HepG2 (cell line): ENCODE measurements at regions not wholly inside any gene's neighbourhood (a gene's known extent, or its start where the extent isn't known, plus 50 kb on each side); places are given as distances from the start of the nearest gene placed in this dataset.

ENCODE experiments used
- CEBPB ChIP-seq: IDR thresholded peaks from 2 replicates; pipeline ENCODE4 v1.6.1; 2011; ENCODE audit warnings: low read depth, low read length, improper control_type of control experiment, borderline replicate concordance
- FLYWCH1 ChIP-seq: sonication (generic); formaldehyde crosslinking; IDR thresholded peaks from 2 replicates; pipeline ENCODE4 v1.8.1; 2023; ENCODE audit warnings: mild to moderate bottlenecking, missing genetic modification reagents
- GABPB1 ChIP-seq: IDR thresholded peaks from 2 replicates; pipeline ENCODE4 v1.6.1; 2016; ENCODE audit warnings: mild to moderate bottlenecking, missing genetic modification reagents, moderate library complexity, missing compliant biosample characterization
- KAT2B ChIP-seq: fragments of 150-350 bp; IDR thresholded peaks from 2 replicates; pipeline ENCODE4 v1.6.1; 2014; ENCODE audit warnings: low read depth, low read length, borderline replicate concordance
- MEF2D ChIP-seq: sonication (generic); formaldehyde crosslinking; IDR thresholded peaks from 2 replicates; pipeline ENCODE4 v1.5.1; 2020; ENCODE audit warnings: mild to moderate bottlenecking, missing genetic modification reagents
- STAG1 ChIP-seq: sonication (generic); formaldehyde crosslinking; IDR thresholded peaks from 2 replicates; pipeline ENCODE4 v1.4.0; 2020; ENCODE audit warnings: missing genetic modification reagents
- WIZ ChIP-seq: sonication (generic); formaldehyde crosslinking; IDR thresholded peaks from 2 replicates; pipeline ENCODE4 v1.5.1; 2020; ENCODE audit warnings: mild to moderate bottlenecking, missing genetic modification reagents
- YEATS2 ChIP-seq: sonication (generic); formaldehyde crosslinking; IDR thresholded peaks from 2 replicates; pipeline ENCODE4 v1.4.0; 2020; ENCODE audit warnings: missing genetic modification reagents, borderline replicate concordance
- ZNF432 ChIP-seq: sonication (generic); formaldehyde crosslinking; IDR thresholded peaks from 2 replicates; pipeline ENCODE4 v1.5.0; 2020; ENCODE audit warnings: missing genetic modification reagents, mild to moderate bottlenecking, borderline replicate concordance
- ZNF772 ChIP-seq: sonication (generic); formaldehyde crosslinking; IDR thresholded peaks from 2 replicates; pipeline ENCODE4 v1.5.0; 2020; ENCODE audit warnings: mild to moderate bottlenecking, missing genetic modification reagents
- ZNF790 ChIP-seq: sonication (generic); formaldehyde crosslinking; IDR thresholded peaks from 2 replicates; pipeline ENCODE4 v1.8.0; 2022; ENCODE audit warnings: missing genetic modification reagents, mild to moderate bottlenecking, borderline replicate concordance
- ZNF878 ChIP-seq: sonication (generic); formaldehyde crosslinking; IDR thresholded peaks from 2 replicates; pipeline ENCODE4 v1.8.1; 2023; ENCODE audit warnings: mild to moderate bottlenecking, missing genetic modification reagents, moderate library complexity
- TF ChIP-seq, protein P1 (sequence below): sonication (generic); formaldehyde crosslinking; IDR thresholded peaks from 2 replicates; pipeline ENCODE4 v1.5.0; 2020; ENCODE audit warnings: missing genetic modification reagents
- TF ChIP-seq, protein P2 (sequence below): sonication (generic); formaldehyde crosslinking; IDR thresholded peaks from 2 replicates; pipeline ENCODE4 v1.4.0; 2020; ENCODE audit warnings: missing genetic modification reagents
- TF ChIP-seq, protein P3 (sequence below): sonication (generic); formaldehyde crosslinking; IDR thresholded peaks from 2 replicates; pipeline ENCODE4 v1.8.1; 2022; ENCODE audit warnings: mild to moderate bottlenecking, missing genetic modification reagents
- TF ChIP-seq, protein P4 (sequence below): sonication (generic); formaldehyde crosslinking; IDR thresholded peaks from 2 replicates; pipeline ENCODE4 v1.4.0; 2020; ENCODE audit warnings: missing genetic modification reagents, mild to moderate bottlenecking, borderline replicate concordance
- TF ChIP-seq, protein P5 (sequence below): sonication (generic); formaldehyde crosslinking; IDR thresholded peaks from 2 replicates; pipeline ENCODE4 v1.4.0; 2020; ENCODE audit warnings: missing genetic modification reagents, borderline replicate concordance
- TF ChIP-seq, protein P6 (sequence below): sonication (generic); formaldehyde crosslinking; IDR thresholded peaks from 2 replicates; pipeline ENCODE4 v1.5.0; 2020; ENCODE audit warnings: missing genetic modification reagents
- TF ChIP-seq, protein P7 (sequence below): sonication (generic); formaldehyde crosslinking; IDR thresholded peaks from 2 replicates; pipeline ENCODE4 v1.8.1; 2023; ENCODE audit warnings: missing genetic modification reagents, mild to moderate bottlenecking, borderline replicate concordance

DNA sequence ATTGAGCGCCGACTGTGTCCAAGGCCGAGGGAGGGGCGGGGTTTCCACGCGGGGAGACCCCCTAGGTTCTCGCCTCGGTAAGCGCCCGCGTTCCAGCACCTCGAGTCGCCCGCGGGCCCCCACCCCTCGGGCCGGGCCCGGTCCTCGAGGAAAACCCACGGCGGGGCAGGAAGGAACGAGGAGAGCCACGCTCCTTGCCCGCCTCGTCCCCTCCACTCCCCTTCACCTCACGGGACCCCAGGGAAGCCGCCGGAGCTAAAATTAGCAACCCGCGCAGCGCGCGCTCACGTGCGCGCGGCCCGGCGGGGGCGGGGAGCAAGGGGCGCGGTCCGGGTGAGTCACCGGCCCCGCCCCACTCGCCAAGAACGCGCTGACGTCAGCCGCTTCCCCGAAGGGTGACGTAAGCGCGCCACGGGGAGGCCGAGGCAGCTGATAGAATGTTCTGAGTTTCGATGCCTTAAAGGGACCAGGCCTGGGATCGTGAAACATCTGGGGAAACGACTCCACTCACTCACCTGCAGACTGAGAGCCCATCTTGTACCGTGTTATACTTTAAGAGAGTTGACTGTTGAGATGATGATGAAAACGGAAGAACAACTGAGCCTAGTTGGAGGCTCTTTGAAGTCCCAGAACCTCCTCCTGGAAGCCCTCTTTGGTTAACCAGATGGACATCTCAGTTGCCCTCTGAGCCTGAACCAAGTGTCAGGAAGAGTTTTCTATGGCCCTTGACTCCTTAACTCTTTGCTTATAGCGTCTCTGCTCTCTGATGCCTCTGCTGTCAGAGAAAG lies 49.7 kb upstream of the ATF3 start (continued):
- TF ChIP-seq, protein P1, sequence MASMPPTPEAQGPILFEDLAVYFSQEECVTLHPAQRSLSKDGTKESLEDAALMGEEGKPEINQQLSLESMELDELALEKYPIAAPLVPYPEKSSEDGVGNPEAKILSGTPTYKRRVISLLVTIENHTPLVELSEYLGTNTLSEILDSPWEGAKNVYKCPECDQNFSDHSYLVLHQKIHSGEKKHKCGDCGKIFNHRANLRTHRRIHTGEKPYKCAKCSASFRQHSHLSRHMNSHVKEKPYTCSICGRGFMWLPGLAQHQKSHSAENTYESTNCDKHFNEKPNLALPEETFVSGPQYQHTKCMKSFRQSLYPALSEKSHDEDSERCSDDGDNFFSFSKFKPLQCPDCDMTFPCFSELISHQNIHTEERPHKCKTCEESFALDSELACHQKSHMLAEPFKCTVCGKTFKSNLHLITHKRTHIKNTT (CRISPR knock-in tag): no peak
- TF ChIP-seq YEATS2 (CRISPR knock-in tag): peak; percentile 34; the same call in 1 of the 2 replicates
- TF ChIP-seq, protein P2, sequence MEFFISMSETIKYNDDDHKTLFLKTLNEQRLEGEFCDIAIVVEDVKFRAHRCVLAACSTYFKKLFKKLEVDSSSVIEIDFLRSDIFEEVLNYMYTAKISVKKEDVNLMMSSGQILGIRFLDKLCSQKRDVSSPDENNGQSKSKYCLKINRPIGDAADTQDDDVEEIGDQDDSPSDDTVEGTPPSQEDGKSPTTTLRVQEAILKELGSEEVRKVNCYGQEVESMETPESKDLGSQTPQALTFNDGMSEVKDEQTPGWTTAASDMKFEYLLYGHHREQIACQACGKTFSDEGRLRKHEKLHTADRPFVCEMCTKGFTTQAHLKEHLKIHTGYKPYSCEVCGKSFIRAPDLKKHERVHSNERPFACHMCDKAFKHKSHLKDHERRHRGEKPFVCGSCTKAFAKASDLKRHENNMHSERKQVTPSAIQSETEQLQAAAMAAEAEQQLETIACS: peak; percentile 93
- no peak for TF ChIP-seq FLYWCH1 (CRISPR knock-in tag)
- no peak for TF ChIP-seq ZNF790 (CRISPR knock-in tag)
- TF ChIP-seq, protein P3, sequence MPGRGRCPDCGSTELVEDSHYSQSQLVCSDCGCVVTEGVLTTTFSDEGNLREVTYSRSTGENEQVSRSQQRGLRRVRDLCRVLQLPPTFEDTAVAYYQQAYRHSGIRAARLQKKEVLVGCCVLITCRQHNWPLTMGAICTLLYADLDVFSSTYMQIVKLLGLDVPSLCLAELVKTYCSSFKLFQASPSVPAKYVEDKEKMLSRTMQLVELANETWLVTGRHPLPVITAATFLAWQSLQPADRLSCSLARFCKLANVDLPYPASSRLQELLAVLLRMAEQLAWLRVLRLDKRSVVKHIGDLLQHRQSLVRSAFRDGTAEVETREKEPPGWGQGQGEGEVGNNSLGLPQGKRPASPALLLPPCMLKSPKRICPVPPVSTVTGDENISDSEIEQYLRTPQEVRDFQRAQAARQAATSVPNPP (CRISPR knock-in tag): no peak
- TF ChIP-seq, protein P4, sequence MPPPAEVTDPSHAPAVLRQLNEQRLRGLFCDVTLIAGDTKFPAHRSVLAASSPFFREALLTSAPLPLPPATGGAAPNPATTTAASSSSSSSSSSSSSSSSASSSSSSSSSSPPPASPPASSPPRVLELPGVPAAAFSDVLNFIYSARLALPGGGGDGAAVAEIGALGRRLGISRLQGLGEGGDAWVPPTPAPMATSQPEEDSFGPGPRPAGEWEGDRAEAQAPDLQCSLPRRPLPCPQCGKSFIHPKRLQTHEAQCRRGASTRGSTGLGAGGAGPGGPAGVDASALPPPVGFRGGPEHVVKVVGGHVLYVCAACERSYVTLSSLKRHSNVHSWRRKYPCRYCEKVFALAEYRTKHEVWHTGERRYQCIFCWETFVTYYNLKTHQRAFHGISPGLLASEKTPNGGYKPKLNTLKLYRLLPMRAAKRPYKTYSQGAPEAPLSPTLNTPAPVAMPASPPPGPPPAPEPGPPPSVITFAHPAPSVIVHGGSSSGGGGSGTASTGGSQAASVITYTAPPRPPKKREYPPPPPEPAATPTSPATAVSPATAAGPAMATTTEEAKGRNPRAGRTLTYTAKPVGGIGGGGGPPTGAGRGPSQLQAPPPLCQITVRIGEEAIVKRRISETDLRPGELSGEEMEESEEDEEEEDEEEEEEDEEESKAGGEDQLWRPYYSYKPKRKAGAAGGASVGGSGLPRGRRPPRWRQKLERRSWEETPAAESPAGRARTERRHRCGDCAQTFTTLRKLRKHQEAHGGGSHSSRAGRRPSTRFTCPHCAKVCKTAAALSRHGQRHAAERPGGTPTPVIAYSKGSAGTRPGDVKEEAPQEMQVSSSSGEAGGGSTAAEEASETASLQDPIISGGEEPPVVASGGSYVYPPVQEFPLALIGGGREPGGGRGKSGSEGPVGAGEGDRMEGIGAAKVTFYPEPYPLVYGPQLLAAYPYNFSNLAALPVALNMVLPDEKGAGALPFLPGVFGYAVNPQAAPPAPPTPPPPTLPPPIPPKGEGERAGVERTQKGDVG: no peak
- no peak for TF ChIP-seq ZNF772 (CRISPR knock-in tag)
- no peak for TF ChIP-seq ZNF432 (CRISPR knock-in tag)
- no peak for TF ChIP-seq STAG1 (CRISPR knock-in tag)
- TF ChIP-seq, protein P5, sequence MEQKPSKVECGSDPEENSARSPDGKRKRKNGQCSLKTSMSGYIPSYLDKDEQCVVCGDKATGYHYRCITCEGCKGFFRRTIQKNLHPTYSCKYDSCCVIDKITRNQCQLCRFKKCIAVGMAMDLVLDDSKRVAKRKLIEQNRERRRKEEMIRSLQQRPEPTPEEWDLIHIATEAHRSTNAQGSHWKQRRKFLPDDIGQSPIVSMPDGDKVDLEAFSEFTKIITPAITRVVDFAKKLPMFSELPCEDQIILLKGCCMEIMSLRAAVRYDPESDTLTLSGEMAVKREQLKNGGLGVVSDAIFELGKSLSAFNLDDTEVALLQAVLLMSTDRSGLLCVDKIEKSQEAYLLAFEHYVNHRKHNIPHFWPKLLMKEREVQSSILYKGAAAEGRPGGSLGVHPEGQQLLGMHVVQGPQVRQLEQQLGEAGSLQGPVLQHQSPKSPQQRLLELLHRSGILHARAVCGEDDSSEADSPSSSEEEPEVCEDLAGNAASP (CRISPR knock-in tag): peak; percentile 81; the same call in 1 of the 2 replicates
- peak; percentile 59; the same call in 1 of the 2 replicates for TF ChIP-seq GABPB1 (CRISPR knock-in tag)
- TF ChIP-seq, protein P6, sequence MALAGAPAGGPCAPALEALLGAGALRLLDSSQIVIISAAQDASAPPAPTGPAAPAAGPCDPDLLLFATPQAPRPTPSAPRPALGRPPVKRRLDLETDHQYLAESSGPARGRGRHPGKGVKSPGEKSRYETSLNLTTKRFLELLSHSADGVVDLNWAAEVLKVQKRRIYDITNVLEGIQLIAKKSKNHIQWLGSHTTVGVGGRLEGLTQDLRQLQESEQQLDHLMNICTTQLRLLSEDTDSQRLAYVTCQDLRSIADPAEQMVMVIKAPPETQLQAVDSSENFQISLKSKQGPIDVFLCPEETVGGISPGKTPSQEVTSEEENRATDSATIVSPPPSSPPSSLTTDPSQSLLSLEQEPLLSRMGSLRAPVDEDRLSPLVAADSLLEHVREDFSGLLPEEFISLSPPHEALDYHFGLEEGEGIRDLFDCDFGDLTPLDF (CRISPR knock-in tag): no peak
- TF ChIP-seq KAT2B: no peak
- no peak for TF ChIP-seq ZNF878
- TF ChIP-seq, protein P7, sequence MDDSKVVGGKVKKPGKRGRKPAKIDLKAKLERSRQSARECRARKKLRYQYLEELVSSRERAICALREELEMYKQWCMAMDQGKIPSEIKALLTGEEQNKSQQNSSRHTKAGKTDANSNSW (CRISPR knock-in tag): no peak
- peak; percentile 47; the same call in 1 of the 2 replicates for TF ChIP-seq CEBPB
- TF ChIP-seq WIZ (CRISPR knock-in tag): no peak
- peak; percentile 81; the same call in 1 of the 2 replicates for TF ChIP-seq MEF2D (CRISPR knock-in tag)
